IMR-90 (cell line): ENCODE measurements at regions not wholly inside any gene's neighbourhood (a gene's known extent, or its start where the extent isn't known, plus 50 kb on each side); places are given as distances from the start of the nearest gene placed in this dataset.

ENCODE experiments used
- ATAC-seq: fragments of 200-7000 bp; cut with Tn5 transposase; 2 replicates; pipeline ENCODE4 v1.9.1; 2020; ENCODE audit warnings: low read depth, mild to moderate bottlenecking, moderate library complexity
- BruUV-seq: library from RNA; stranded (reverse); fragments of 400-500 nt; replicated peaks from 2 replicates; lab custom pipeline; 2021; lab: Mats Ljungman, UMichigan
- CTCF ChIA-PET: fragments of 300-600 bp; formaldehyde crosslinking; extraction: SDS; loops from one replicate; lab custom pipeline; 2021; ENCODE audit warnings: antibody characterized with exemption; lab: Yijun Ruan, JAX
- POLR2A ChIA-PET: fragments of 300-600 bp; sonication (Branson Sonifier 250); formaldehyde crosslinking; loops from one replicate; lab custom pipeline; 2022; ENCODE audit warnings: antibody characterized with exemption; ENCODE audit not compliant: unreplicated experiment; lab: Charles Lee
- DNase-seq: peaks from one replicate; pipeline ENCODE4 v3.0.0; 2013
- H2AFZ ChIP-seq: replicated peaks from 2 replicates; pipeline ENCODE3; 2013; ENCODE audit warnings: low read length, mild to moderate bottlenecking; ENCODE audit not compliant: poor library complexity
- H2AK5ac ChIP-seq: 2 replicates; pipeline ENCODE4 v1.6.1; 2013; ENCODE audit warnings: low read depth, low read length, inconsistent platforms
- H2AK9ac ChIP-seq: replicated peaks from 2 replicates; pipeline ENCODE3; 2013; ENCODE audit warnings: mild to moderate bottlenecking, low read depth, low read length, moderate library complexity; ENCODE audit not compliant: poor library complexity
- H2BK120ac ChIP-seq: 2 replicates; pipeline ENCODE4 v1.6.1; 2013; ENCODE audit warnings: low read depth, low read length, inconsistent platforms
- H2BK15ac ChIP-seq: 3 replicates; pipeline ENCODE4 v1.6.1; 2013; ENCODE audit warnings: low read depth, low read length, inconsistent platforms
- H2BK20ac ChIP-seq: 2 replicates; pipeline ENCODE4 v1.6.1; 2013; ENCODE audit warnings: low read depth, mild to moderate bottlenecking, inconsistent platforms, low read length, moderate library complexity
- H2BK5ac ChIP-seq: 2 replicates; pipeline ENCODE4 v1.6.1; 2013; ENCODE audit warnings: mild to moderate bottlenecking, low read depth, low read length, inconsistent platforms; ENCODE audit not compliant: poor library complexity, severe bottlenecking
- H3K14ac ChIP-seq: replicated peaks from 2 replicates; pipeline ENCODE4 v1.6.1; 2013; ENCODE audit warnings: low read depth, low read length, inconsistent platforms
- H3K18ac ChIP-seq: 2 replicates; pipeline ENCODE4 v1.6.1; 2013; ENCODE audit warnings: low read depth, low read length, control low read depth
- H3K23ac ChIP-seq: 2 replicates; pipeline ENCODE4 v1.6.1; 2013; ENCODE audit warnings: low read depth, low read length, inconsistent platforms
- H3K27ac ChIP-seq: 2 replicates; pipeline ENCODE4 v1.5.1; 2013; ENCODE audit warnings: mild to moderate bottlenecking, control low read depth, low read length; ENCODE audit not compliant: insufficient read depth
- H3K27me3 ChIP-seq: 2 replicates; pipeline ENCODE4 v1.6.1; 2013; ENCODE audit warnings: low read length; ENCODE audit not compliant: control insufficient read depth, insufficient read depth
- H3K36me3 ChIP-seq: 2 replicates; pipeline ENCODE4 v1.6.1; 2013; ENCODE audit warnings: low read length, mixed read lengths; ENCODE audit not compliant: control insufficient read depth, insufficient read depth
- H3K4ac ChIP-seq: 2 replicates; pipeline ENCODE4 v1.6.1; 2013; ENCODE audit warnings: low read depth, low read length, inconsistent platforms
- H3K4me1 ChIP-seq: 2 replicates; pipeline ENCODE4 v1.6.1; 2013; ENCODE audit warnings: low read length, mixed read lengths; ENCODE audit not compliant: control insufficient read depth, insufficient read depth
- H3K4me2 ChIP-seq: 2 replicates; pipeline ENCODE4 v1.6.1; 2013; ENCODE audit warnings: low read depth, mild to moderate bottlenecking, control low read depth, low read length, moderate library complexity
- H3K4me3 ChIP-seq: 2 replicates; pipeline ENCODE4 v1.5.1; 2013; ENCODE audit warnings: low read depth, mild to moderate bottlenecking, control low read depth, low read length, moderate library complexity; ENCODE audit not compliant: insufficient read depth
- H3K56ac ChIP-seq: 2 replicates; pipeline ENCODE4 v1.6.1; 2013; ENCODE audit warnings: low read length, inconsistent platforms; ENCODE audit not compliant: insufficient read depth; ENCODE audit errors: extremely low read depth
- H3K79me1 ChIP-seq, 2 experiments: 2 replicates each; pipeline ENCODE4 v1.6.1; 2013; ENCODE audit warnings: low read length in 2 of 2, inconsistent platforms in 1 of 2, low read depth in 1 of 2
- H3K9ac ChIP-seq: 2 replicates; pipeline ENCODE4 v1.6.1; 2013; ENCODE audit warnings: low read depth, low read length, control low read depth
- H3K9me1 ChIP-seq: 2 replicates; pipeline ENCODE4 v1.6.1; 2013; ENCODE audit warnings: low read length, inconsistent platforms; ENCODE audit not compliant: insufficient read depth
- H3K9me3 ChIP-seq: 2 replicates; pipeline ENCODE4 v1.6.1; 2013; ENCODE audit warnings: low read length; ENCODE audit not compliant: control insufficient read depth, insufficient read depth
- H4K20me1 ChIP-seq: 2 replicates; pipeline ENCODE4 v1.6.1; 2013; ENCODE audit warnings: low read length, inconsistent platforms; ENCODE audit not compliant: insufficient read depth
- H4K5ac ChIP-seq: 2 replicates; pipeline ENCODE4 v1.6.1; 2013; ENCODE audit warnings: mild to moderate bottlenecking, low read depth, low read length, control low read depth
- H4K8ac ChIP-seq, 2 experiments: 2 replicates each; pipeline ENCODE4 v1.6.1; 2013; ENCODE audit warnings: low read depth in 2 of 2, low read length in 2 of 2, control low read depth in 1 of 2, inconsistent platforms in 1 of 2
- H4K91ac ChIP-seq: 2 replicates; pipeline ENCODE4 v1.6.1; 2013; ENCODE audit warnings: low read depth, low read length, inconsistent platforms; ENCODE audit not compliant: insufficient read depth
- CEBPB ChIP-seq: IDR thresholded peaks from 2 replicates; pipeline ENCODE4 v1.6.1; 2012; ENCODE audit warnings: low read depth, low read length, improper control_type of control experiment
- CHD1 ChIP-seq: IDR thresholded peaks from 2 replicates; pipeline ENCODE4 v1.6.1; 2012; ENCODE audit warnings: low read depth, low read length, improper control_type of control experiment
- ELK1 ChIP-seq: fragments of 150-350 bp; IDR thresholded peaks from 2 replicates; pipeline ENCODE4 v1.6.1; 2016; ENCODE audit warnings: low read depth, mild to moderate bottlenecking, low read length, moderate library complexity, borderline replicate concordance
- FOS ChIP-seq: fragments of 150-350 bp; IDR thresholded peaks from 2 replicates; pipeline ENCODE4 v1.6.1; 2016; ENCODE audit warnings: low read depth, low read length
- MAFK ChIP-seq: IDR thresholded peaks from 2 replicates; pipeline ENCODE4 v1.6.1; 2012; ENCODE audit warnings: low read depth, low read length, improper control_type of control experiment
- MAZ ChIP-seq: IDR thresholded peaks from 2 replicates; pipeline ENCODE4 v1.6.1; 2012; ENCODE audit warnings: low read depth, mild to moderate bottlenecking, low read length, improper control_type of control experiment, moderate library complexity, borderline replicate concordance
- MXI1 ChIP-seq: IDR thresholded peaks from 2 replicates; pipeline ENCODE4 v1.6.1; 2012; ENCODE audit warnings: low read depth, mild to moderate bottlenecking, low read length, moderate library complexity, borderline replicate concordance
- NFE2L2 ChIP-seq: fragments of 150-350 bp; IDR thresholded peaks from 2 replicates; pipeline ENCODE4 v1.6.1; 2016; ENCODE audit warnings: low read depth, mild to moderate bottlenecking, low read length
- RAD21 ChIP-seq: IDR thresholded peaks from 2 replicates; pipeline ENCODE4 v1.6.1; 2012; ENCODE audit warnings: low read length, improper control_type of control experiment
- RCOR1 ChIP-seq: IDR thresholded peaks from 2 replicates; pipeline ENCODE4 v1.6.1; 2012; ENCODE audit warnings: mild to moderate bottlenecking, low read length, improper control_type of control experiment; ENCODE audit not compliant: insufficient replicate concordance
- RFX5 ChIP-seq: IDR thresholded peaks from 2 replicates; pipeline ENCODE4 v1.8.0; 2012; ENCODE audit warnings: low read depth, mild to moderate bottlenecking, low read length, moderate library complexity
- SMC3 ChIP-seq: fragments of 150-350 bp; IDR thresholded peaks from 2 replicates; pipeline ENCODE4 v1.6.1; 2016; ENCODE audit warnings: low read depth, mild to moderate bottlenecking, antibody characterized with exemption, low read length, moderate library complexity
- WGBS, 2 experiments: methylation state at CpG; one replicate each; pipeline versions ENCODE4 v1.1.5 to v1.1.7; 2013; ENCODE audit warnings: missing lambda C conversion rate in 2 of 2; ENCODE audit not compliant: insufficient read length in 1 of 2; ENCODE audit errors: extremely low coverage in 2 of 2; 5-methylcytosine and 5-hydroxymethylcytosine counted together
- dilution Hi-C: fragments of 300-500 bp; cut with HindIII; formaldehyde crosslinking; loops from one replicate; pipeline ENCODE4 v1.14.3; 2018; ENCODE audit warnings: low sequenced_read_pairs; ENCODE audit not compliant: unreplicated experiment
- in situ Hi-C: fragments of 300-500 bp; cut with MboI; formaldehyde crosslinking; loops from 3 replicates; pipeline ENCODE4 v1.14.3; 2019; ENCODE audit warnings: low sequenced_read_pairs, inconsistent platforms, mixed read lengths
- intact Hi-C: fragments of 100-400 bp; cut with micrococcal nuclease; formaldehyde crosslinking; loops from 2 replicates; pipeline ENCODE4 v1.10.0; 2022
- TF ChIP-seq, protein P1 (sequence below): fragments of 150-350 bp; IDR thresholded peaks from 2 replicates; pipeline ENCODE4 v1.6.1; 2017; ENCODE audit warnings: mild to moderate bottlenecking, antibody characterized with exemption, low read length, low read depth
- TF ChIP-seq, protein P2 (sequence below): conservative IDR thresholded peaks from 2 replicates; pipeline ENCODE4 v1.5.1; 2012; ENCODE audit warnings: mild to moderate bottlenecking, low read depth, low read length, improper control_type of control experiment

DNA sequence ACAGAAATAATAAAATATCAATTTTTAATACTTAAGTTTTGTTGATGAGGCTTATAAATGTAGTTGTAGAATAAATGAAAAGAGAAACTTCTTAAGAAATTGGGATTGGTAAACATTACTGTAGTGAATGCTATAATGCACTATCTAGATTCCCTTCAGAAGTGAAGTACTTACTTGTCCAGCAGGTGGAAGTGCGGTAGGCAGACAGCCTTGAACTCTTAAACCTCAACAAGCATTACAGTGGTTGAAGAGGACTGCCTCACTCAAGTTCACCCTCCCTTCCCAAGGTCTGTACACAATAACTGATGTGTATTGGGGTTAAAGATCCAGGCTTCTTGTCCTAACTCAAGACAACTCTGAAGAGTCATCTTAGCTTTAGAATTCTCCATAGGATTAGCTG, 931.0 kb upstream of the LRRTM1 start:
- ATAC-seq: no peak
- H3K9me3 ChIP-seq: peaks cover 2% of the 10 kb centered on the region; the same call in 1 of the 2 replicates
- no peak overlapping the region for H3K18ac ChIP-seq
- H4K91ac ChIP-seq: no peak overlapping the region
- H3K4ac ChIP-seq: no peak overlapping the region
- DNase-seq: no peak
- H2BK120ac ChIP-seq: no peak overlapping the region
- H2AFZ ChIP-seq: no peak overlapping the region
- H3K14ac ChIP-seq: no peak overlapping the region
- no peaks in the 10 kb centered on the region for H3K4me1 ChIP-seq
- H3K4me3 ChIP-seq: no peak overlapping the region
- intact Hi-C loops (no loop called here), in situ Hi-C loops (no loop called here), dilution Hi-C loops (no loop called here)
- WGBS, 2 experiments: no CpG with 5 or more reads among the region's 1 CpG
- no TSS peak for BruUV-seq
- H2AK9ac ChIP-seq: no peak overlapping the region
- H4K5ac ChIP-seq: no peak overlapping the region
- no peak overlapping the region for H2BK5ac ChIP-seq
- H2BK20ac ChIP-seq: no peak overlapping the region
- no peak overlapping the region for H4K8ac ChIP-seq
- no peaks in the 10 kb centered on the region for H3K79me1 ChIP-seq
- no peaks in the 10 kb centered on the region for H4K20me1 ChIP-seq
- no peaks in the 10 kb centered on the region for H3K9me1 ChIP-seq
- ChIA-PET POLR2A (no interaction called here), CTCF (no interaction called here)
- no peak overlapping the region for H2AK5ac ChIP-seq
- H3K27me3 ChIP-seq: no peaks in the 10 kb centered on the region
- no peak overlapping the region for H3K27ac ChIP-seq
- TF ChIP-seq RAD21 (no peak), ELK1 (no peak), RCOR1 (no peak), NFE2L2 (no peak), MXI1 (no peak), CEBPB (no peak), MAZ (no peak), FOS (no peak), CHD1 (no peak), RFX5 (no peak), SMC3 (no peak), MAFK (no peak)
- TF ChIP-seq, protein P1, sequence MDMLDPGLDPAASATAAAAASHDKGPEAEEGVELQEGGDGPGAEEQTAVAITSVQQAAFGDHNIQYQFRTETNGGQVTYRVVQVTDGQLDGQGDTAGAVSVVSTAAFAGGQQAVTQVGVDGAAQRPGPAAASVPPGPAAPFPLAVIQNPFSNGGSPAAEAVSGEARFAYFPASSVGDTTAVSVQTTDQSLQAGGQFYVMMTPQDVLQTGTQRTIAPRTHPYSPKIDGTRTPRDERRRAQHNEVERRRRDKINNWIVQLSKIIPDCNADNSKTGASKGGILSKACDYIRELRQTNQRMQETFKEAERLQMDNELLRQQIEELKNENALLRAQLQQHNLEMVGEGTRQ: no peak
- TF ChIP-seq, protein P2, sequence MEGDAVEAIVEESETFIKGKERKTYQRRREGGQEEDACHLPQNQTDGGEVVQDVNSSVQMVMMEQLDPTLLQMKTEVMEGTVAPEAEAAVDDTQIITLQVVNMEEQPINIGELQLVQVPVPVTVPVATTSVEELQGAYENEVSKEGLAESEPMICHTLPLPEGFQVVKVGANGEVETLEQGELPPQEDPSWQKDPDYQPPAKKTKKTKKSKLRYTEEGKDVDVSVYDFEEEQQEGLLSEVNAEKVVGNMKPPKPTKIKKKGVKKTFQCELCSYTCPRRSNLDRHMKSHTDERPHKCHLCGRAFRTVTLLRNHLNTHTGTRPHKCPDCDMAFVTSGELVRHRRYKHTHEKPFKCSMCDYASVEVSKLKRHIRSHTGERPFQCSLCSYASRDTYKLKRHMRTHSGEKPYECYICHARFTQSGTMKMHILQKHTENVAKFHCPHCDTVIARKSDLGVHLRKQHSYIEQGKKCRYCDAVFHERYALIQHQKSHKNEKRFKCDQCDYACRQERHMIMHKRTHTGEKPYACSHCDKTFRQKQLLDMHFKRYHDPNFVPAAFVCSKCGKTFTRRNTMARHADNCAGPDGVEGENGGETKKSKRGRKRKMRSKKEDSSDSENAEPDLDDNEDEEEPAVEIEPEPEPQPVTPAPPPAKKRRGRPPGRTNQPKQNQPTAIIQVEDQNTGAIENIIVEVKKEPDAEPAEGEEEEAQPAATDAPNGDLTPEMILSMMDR: no peak
- H3K56ac ChIP-seq: no peak overlapping the region
- H3K9ac ChIP-seq: no peak overlapping the region
- no peak overlapping the region for H3K4me2 ChIP-seq
- H3K36me3 ChIP-seq: no peaks in the 10 kb centered on the region
- H3K23ac ChIP-seq: no peak overlapping the region
- H2BK15ac ChIP-seq: no peak overlapping the region
